ENCODE measurements at regions not wholly inside any gene's neighbourhood (a gene's known extent, or its start where the extent isn't known, plus 50 kb on each side); places are given as distances from the start of the nearest gene placed in this dataset.

- POLR2A ChIA-PET = no interaction called here
- DNase-seq (ENCODE audit: extremely low spot score) = no peak
- TF ChIP-seq CTCF (IDR thresholded peaks at IDR 0.05; ENCODE audit: control extremely low read depth, extremely low read depth, low read depth, missing control alignments) = no peak
- CTCF ChIA-PET = no interaction called here
Measured at GRCh38 chr2:145875016-145875415, 1355.1 kb upstream of the ZEB2 start.

- DNase-seq (ENCODE audit: extremely low spot score) = no peak
- ChIA-PET CTCF (no interaction called here), POLR2A (no interaction called here)
- TF ChIP-seq CTCF (IDR thresholded peaks at IDR 0.05; ENCODE audit: control extremely low read depth, extremely low read depth, low read depth, missing control alignments) = no peak
Measured at GRCh38 chr2:145874466-145874865, 1354.5 kb upstream of the ZEB2 start.

GRCh38 chr2:145864501-145864900 is 1344.6 kb upstream of the ZEB2 start:
- no peak for TF ChIP-seq CTCF (IDR thresholded peaks at IDR 0.05; ENCODE audit: control extremely low read depth, extremely low read depth, low read depth, missing control alignments)
- DNase-seq (ENCODE audit: extremely low spot score) = no peak
- CTCF ChIA-PET = no interaction called here
- POLR2A ChIA-PET = no interaction called here

GRCh38 chr2:145861940-145862339 is 1342.0 kb upstream of the ZEB2 start:
- TF ChIP-seq CTCF (IDR thresholded peaks at IDR 0.05; ENCODE audit: control extremely low read depth, extremely low read depth, low read depth, missing control alignments) = no peak
- ChIA-PET POLR2A (no interaction called here), CTCF (interaction anchor here (1.1 to 2.1 kb wide), 2 partner anchors 10 to 20 kb away, joined by 3 to 16 read pairs; no protein-coding TSS in a partner anchor)
- DNase-seq (ENCODE audit: extremely low spot score) = no peak

- no peak for DNase-seq (ENCODE audit: extremely low spot score)
- POLR2A ChIA-PET = no interaction called here
- TF ChIP-seq CTCF (IDR thresholded peaks at IDR 0.05; ENCODE audit: control extremely low read depth, extremely low read depth, low read depth, missing control alignments) = no peak
- CTCF ChIA-PET = interaction anchor here (1.2 kb wide), 1 partner anchor 24 kb away, joined by 3 read pairs; no protein-coding TSS in a partner anchor
Measured at GRCh38 chr2:145860083-145860482, 1340.2 kb upstream of the ZEB2 start.

GRCh38 chr2:145855142-145855541 is 1335.2 kb upstream of the ZEB2 start:
- ChIA-PET POLR2A (no interaction called here), CTCF (interaction anchor here (1.7 kb wide), 1 partner anchor 10 kb away, joined by 5 read pairs; no protein-coding TSS in a partner anchor)
- no peak for TF ChIP-seq CTCF (IDR thresholded peaks at IDR 0.05; ENCODE audit: control extremely low read depth, extremely low read depth, low read depth, missing control alignments)
- no peak for DNase-seq (ENCODE audit: extremely low spot score)
